ENCODE measurements at regions not wholly inside any gene's neighbourhood (a gene's known extent, or its start where the extent isn't known, plus 50 kb on each side); places are given as distances from the start of the nearest gene placed in this dataset.

- intact Hi-C loops (cut with micrococcal nuclease; ENCODE audit: unreplicated experiment) = no loop called here
- no peak overlapping the region for H2AFZ ChIP-seq (ENCODE audit: low read length)
- no peaks in the 10 kb centered on the region for H4K20me1 ChIP-seq (ENCODE audit: insufficient read depth, low read length)
- no peak overlapping the region for H3K4me3 ChIP-seq (ENCODE audit: low read depth, low read length, poor library complexity, severe bottlenecking)
- H3K36me3 ChIP-seq (ENCODE audit: insufficient read depth, low read length) = no peaks in the 10 kb centered on the region
- H3K79me2 ChIP-seq (ENCODE audit: insufficient read depth, low read depth, low read length) = no peaks in the 10 kb centered on the region
- no peak for TF ChIP-seq CTCF (conservative IDR thresholded peaks at IDR 0.05; ENCODE audit: low read length)
- TF ChIP-seq EZH2phosphoT487 (IDR thresholded peaks at IDR 0.05; ENCODE audit: borderline replicate concordance, low read depth, low read length) = no peak
- no peak overlapping the region for H3K27ac ChIP-seq (ENCODE audit: low read depth, low read length, poor library complexity, severe bottlenecking)
- POLR2A ChIA-PET = no interaction called here
- H3K4me1 ChIP-seq (ENCODE audit: insufficient read depth, low read length, poor library complexity, severe bottlenecking) = no peaks in the 10 kb centered on the region
- H3K9me2 ChIP-seq (ENCODE audit: insufficient read depth, low read length) = no peaks in the 10 kb centered on the region
- DNase-seq (ENCODE audit: low spot score) = no peak
- no TSS peak for BruUV-seq (replicated peaks)
- CTCF ChIA-PET (ENCODE audit: unreplicated experiment) = no interaction called here
- H3K9me3 ChIP-seq (ENCODE audit: low read length) = no peaks in the 10 kb centered on the region
- H3K4me2 ChIP-seq (ENCODE audit: low read length) = no peak overlapping the region
These were observed 296.2 kb upstream of the ESRRG start for GRCh38 chr1:217019475-217019874.

GRCh38 chr1:217018648-217019047 is 295.4 kb upstream of the ESRRG start:
- TF ChIP-seq EZH2phosphoT487 (IDR thresholded peaks at IDR 0.05; ENCODE audit: borderline replicate concordance, low read depth, low read length) = no peak
- no peak for TF ChIP-seq CTCF (conservative IDR thresholded peaks at IDR 0.05; ENCODE audit: low read length)
- Histone ChIP-seq H2AFZ (ENCODE audit: low read length) (no peak overlapping the region), H3K4me1 (ENCODE audit: insufficient read depth, low read length, poor library complexity, severe bottlenecking) (no peaks in the 10 kb centered on the region), H3K36me3 (ENCODE audit: insufficient read depth, low read length) (no peaks in the 10 kb centered on the region), H4K20me1 (ENCODE audit: insufficient read depth, low read length) (no peaks in the 10 kb centered on the region), H3K27ac (ENCODE audit: low read depth, low read length, poor library complexity, severe bottlenecking) (no peak overlapping the region), H3K79me2 (ENCODE audit: insufficient read depth, low read depth, low read length) (no peaks in the 10 kb centered on the region), H3K4me2 (ENCODE audit: low read length) (no peak overlapping the region), H3K9me3 (ENCODE audit: low read length) (no peaks in the 10 kb centered on the region), H3K4me3 (ENCODE audit: low read depth, low read length, poor library complexity, severe bottlenecking) (no peak overlapping the region), H3K9me2 (ENCODE audit: insufficient read depth, low read length) (no peaks in the 10 kb centered on the region)
- ChIA-PET CTCF (ENCODE audit: unreplicated experiment) (no interaction called here), POLR2A (no interaction called here)
- no TSS peak for BruUV-seq (replicated peaks)
- intact Hi-C loops (cut with micrococcal nuclease; ENCODE audit: unreplicated experiment) = no loop called here
- no peak for DNase-seq (ENCODE audit: low spot score)

- no peaks in the 10 kb centered on the region for H3K9me2 ChIP-seq (ENCODE audit: insufficient read depth, low read length)
- no peak overlapping the region for H3K4me2 ChIP-seq (ENCODE audit: low read length)
- H3K79me2 ChIP-seq (ENCODE audit: insufficient read depth, low read depth, low read length) = no peaks in the 10 kb centered on the region
- intact Hi-C loops (cut with micrococcal nuclease; ENCODE audit: unreplicated experiment) = no loop called here
- TF ChIP-seq CTCF (conservative IDR thresholded peaks at IDR 0.05; ENCODE audit: low read length) (no peak), EZH2phosphoT487 (IDR thresholded peaks at IDR 0.05; ENCODE audit: borderline replicate concordance, low read depth, low read length) (no peak)
- ChIA-PET POLR2A (interaction anchor here (0.6 kb wide), 1 partner anchor 310 kb away, joined by 5 read pairs; no protein-coding TSS in a partner anchor), CTCF (ENCODE audit: unreplicated experiment) (no interaction called here)
- no peaks in the 10 kb centered on the region for H3K36me3 ChIP-seq (ENCODE audit: insufficient read depth, low read length)
- no peak for DNase-seq (ENCODE audit: low spot score)
- H2AFZ ChIP-seq (ENCODE audit: low read length) = no peak overlapping the region
- no peak overlapping the region for H3K27ac ChIP-seq (ENCODE audit: low read depth, low read length, poor library complexity, severe bottlenecking)
- H4K20me1 ChIP-seq (ENCODE audit: insufficient read depth, low read length) = no peaks in the 10 kb centered on the region
- H3K4me3 ChIP-seq (ENCODE audit: low read depth, low read length, poor library complexity, severe bottlenecking) = no peak overlapping the region
- H3K4me1 ChIP-seq (ENCODE audit: insufficient read depth, low read length, poor library complexity, severe bottlenecking) = no peaks in the 10 kb centered on the region
- no TSS peak for BruUV-seq (replicated peaks)
- H3K9me3 ChIP-seq (ENCODE audit: low read length) = no peaks in the 10 kb centered on the region
These were observed 293.9 kb upstream of the ESRRG start for GRCh38 chr1:217017165-217017564.

Measured in OCI-LY7 (cell line).